Fibroblast of skin of back (primary cell): ENCODE measurements at regions not wholly inside any gene's neighbourhood (a gene's known extent, or its start where the extent isn't known, plus 50 kb on each side); places are given as distances from the start of the nearest gene placed in this dataset.

ENCODE experiments used
- DNase-seq: peaks from one replicate; pipeline ENCODE4 v3.0.0-alpha.2; 2013

DNA sequence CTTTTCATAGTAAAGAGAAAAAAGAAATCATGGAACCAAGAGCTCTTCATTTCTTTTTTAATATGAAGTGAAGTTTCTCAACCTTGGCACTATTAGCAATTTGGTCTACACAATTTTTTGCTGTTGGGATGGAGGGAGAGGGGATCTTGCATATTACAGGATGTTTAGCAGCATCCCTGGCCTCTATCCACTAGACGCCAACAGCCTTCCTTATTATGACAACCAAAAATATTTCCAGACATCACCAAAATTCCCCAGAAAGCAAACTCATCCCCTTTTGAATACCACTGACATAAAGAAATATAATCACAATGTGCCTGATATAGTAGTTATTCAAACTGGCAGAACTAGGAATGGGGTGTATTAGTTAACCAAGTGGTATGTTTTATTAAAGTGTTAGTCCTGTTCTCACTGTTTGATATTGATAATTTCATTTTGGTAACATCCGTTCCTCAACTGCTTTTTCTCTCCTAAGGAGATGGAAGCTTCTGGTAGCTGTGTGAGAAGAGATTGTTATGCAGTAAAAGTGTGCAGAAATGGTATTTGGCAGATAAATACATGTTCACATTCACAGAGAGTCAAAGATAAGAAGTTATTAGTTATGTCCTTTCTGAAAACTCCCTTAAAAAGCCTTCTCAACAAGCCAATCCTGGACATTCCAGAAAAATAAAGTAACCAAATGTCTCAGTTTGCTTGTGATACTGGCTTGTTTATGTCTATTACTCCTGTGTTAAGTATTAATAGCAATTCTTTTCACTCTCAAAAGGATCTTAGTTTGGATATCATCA is 699.9 kb downstream of the C12orf50 start:
- no peak for DNase-seq

DNA sequence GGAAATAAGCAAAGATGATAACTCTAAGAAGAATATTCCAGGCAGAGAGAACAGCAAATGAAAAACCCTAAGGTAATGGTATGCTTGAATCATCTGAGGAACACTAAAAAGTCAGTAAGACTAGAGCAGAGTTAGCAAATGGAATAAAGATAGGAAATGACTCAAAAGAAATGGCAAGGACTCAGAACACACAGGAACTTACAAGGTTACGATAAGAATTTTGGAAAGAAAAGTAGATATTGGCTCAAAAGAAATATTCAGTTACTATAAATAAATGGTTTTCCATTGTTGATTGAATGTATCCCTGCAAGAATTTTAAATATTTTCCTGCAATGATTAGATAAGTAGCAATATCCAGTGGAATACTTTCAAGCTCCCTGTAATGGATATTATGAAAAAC is 705.8 kb downstream of the C12orf50 start:
- peak; percentile 51 for DNase-seq

DNA sequence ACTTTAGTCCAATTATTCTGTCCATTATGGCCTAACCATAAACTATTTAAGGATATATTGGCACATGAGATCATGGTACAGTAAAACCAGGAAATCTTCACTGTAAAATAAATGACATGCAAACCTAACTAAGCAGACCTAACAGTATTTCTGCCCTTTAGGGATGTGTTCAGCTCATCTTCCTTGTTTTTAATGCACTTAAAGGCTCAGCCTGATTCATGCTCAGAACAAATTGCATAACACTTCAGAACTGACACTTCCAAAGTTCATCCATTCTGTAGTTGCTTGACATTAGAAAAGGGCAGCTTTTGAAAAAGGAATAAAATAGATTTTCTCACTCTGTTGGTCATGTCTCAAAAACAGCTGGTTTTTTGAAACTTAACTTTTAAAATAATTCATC is 708.5 kb downstream of the C12orf50 start:
- no peak for DNase-seq

DNA sequence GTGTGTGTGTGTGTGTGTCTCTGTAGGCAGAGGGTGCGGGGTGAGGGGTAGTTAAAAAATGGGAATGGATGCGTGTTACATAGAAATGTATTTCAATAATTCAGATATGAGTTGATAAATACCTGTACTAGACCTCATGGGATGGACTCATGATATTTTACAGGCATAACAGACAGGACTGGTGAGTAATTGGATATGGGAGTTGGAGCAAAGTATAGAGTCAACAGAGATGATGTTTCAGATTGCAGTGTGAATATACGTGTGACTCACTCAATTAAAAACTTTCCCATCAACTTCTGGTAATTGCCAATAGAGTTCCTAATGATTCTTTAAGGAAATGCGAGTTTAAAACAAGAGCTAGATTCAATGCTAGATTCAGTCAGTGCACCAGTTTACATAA is 711.9 kb downstream of the C12orf50 start:
- no peak for DNase-seq

DNA sequence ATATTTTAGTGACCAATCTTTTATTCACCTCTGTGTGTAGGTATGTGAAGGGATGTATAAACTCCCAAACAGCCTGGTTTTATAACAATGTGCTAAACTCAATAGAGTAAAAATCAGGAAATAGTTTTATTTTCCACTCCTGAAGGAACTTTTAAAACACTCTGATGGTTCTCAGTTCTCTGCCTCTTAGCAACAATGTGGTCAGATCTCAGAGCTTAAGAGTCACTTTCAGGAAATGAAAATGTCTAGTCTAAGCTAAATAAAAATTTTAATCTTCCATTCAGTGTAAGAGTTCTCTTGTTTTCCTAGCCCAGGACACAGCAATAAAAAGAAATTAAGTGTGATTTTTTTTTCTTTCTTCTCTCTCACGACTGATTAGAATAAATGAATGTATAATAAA is 718.0 kb downstream of the C12orf50 start:
- DNase-seq, result no peak

DNA sequence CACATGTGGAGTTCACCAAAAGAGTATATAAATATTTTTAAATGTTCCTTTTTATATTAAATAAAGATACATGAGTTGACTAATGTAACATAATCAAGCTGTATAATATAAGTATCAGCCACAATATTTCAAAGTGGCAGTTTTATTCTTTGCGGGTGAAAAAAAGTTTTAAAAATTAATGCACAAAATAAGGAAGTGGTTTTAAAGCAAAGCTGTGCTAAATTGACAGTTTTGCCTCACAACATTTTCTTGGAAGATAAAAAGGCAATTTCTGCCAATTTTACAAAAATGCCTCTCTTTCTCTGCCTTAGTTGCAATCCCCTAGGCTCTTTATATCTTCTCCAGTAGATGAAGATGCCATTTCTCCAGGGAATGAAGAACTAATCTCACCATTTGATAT is 719.1 kb downstream of the C12orf50 start:
- DNase-seq, result no peak

DNA sequence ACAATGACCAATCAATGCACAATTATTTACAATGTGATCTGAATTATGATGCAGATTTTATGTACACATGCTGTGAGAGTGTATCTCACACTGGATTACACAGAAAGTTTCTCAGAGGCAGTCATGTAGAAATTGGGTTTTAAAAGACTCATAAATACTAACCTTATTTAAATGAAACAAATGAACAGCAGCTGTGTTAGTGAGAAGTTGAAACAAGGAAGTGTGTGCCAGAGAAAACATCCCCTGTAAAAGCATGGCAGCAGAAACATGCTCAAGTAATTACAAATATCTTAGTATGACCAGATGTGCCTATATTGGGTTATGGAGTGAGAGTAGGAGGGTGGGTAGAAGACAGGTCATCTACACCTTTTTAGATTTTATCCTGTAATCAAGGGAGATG is 723.7 kb downstream of the C12orf50 start:
- DNase-seq, result no peak

DNA sequence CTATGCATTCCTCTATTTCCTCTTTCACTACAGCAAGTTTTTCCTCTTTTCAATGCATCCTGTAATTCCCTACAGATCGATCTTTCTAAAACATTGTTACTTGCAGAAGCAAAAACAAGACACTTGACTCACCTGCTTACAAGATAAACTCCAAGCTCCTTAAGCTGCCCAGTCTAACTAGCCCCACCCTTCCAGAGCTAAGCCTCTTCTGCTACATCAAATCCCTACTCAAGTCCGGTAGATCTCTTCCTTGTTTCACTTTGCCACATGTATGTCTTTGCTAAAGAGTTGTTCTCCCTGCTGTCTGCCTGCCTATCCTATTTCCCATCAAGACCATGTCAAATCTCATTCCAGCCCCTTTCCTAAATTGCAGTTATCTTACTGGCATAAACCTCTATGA is 724.8 kb downstream of the C12orf50 start:
- DNase-seq, result no peak

DNA sequence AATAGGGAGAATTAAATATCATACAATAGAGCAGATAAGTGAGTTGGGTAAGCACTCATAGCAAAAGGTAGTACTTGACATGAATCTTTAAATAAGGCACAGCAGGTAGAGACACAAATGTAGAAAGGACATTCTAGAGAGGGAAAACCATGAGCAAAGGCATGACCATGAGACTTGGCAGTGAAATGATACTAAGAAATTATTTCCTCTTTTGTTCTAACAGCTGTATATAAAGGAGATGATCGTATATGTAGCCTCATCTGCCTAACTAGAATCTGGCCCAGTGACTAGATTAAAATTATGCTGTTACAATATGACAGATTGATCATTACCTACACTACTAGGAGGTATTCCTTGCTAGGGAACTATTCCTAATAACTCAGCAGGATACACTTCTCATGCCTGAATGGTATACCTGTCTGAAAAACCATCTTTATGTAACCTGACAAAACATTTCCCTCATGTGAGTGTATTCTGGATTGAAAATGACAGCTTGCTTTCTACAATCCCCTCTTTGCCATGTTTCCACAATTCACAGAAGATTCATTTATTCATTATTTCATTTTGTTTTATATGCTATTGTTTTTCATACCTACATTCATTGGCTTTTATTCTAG is 725.7 kb downstream of the C12orf50 start:
- no peak for DNase-seq

DNA sequence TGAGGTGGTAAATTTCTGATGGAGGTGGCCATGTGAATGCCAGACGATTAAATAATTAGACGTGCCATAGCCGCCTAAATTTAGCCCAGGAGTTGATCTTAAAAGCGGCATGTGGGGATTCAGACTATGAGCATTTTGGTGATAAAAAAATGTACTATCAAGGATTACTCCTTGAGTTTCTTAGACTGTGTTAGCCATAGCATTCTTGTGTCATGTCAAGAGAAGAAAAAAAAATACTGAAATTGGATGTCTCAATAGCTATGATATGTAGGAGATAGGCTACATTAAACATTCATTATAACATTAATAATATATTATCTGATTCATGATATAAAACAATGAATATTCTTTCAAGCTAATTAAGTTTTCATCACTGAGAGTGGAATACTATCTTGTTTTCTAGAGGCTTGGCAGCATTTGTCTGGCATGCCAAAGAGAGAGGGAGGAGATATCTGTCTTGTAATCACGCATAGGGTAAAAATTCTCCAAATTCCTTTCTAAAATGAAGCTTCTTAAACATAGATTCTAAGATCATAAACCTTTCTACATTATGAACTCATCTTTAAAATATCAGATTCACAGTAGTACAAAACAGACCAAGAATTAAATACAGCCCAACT is 727.0 kb downstream of the C12orf50 start:
- DNase-seq, result peak; percentile 42

DNA sequence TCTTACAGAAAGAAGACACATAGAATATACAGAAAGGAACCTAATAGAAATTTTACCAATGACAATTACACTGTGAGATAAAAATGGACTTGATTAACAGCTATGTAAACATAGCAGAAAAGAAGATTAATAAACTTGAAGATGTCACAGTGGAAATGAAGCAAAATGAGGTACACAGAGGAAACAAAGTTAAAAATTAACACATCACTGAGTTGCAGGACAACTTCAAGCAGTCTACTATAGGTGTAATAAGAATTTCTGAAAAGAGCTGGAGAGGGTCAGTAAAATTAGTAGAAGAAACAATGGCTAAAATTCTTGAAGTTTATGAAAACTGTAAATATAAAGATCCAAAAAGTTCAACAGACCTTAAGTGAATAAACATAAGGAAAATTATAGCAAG is 738.7 kb downstream of the C12orf50 start:
- DNase-seq, result no peak

DNA sequence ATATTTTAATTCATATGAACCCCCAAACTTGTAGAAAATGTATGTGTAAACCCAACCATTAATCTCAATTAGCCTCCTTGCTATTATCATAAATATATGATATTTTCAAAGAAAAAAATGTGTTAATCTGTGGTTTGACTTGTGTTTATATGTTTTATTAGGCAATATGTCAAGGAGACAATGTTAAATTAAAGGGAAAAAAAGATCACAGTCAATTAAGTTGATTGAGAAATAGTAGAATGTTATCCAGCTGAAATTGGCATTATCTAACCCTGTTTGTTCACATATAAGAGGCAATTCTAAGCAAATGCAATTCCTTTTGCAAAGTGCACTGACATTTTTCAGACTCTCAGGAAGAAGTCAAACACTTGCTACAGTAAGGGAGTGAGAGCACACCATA is 745.3 kb downstream of the C12orf50 start:
- no peak for DNase-seq

DNA sequence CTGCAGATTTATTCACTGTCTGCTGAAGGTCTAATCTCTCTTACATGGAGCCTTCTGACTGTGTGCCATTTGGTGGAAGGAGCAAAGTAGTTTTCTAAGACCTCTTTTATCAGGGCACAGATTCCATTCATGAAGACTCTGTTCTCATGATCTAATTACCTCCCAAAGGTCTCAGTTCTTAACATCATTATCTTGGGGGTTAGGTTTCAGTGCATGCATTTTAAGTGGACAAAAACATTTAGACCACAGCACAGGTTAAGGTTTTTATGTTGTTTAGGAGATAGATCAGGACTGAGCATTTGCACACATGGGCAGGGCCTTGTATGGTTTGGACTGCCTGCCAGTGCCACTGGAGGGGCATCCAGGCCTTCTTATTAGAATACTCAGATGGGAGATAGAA is 746.1 kb downstream of the C12orf50 start:
- DNase-seq, result no peak

DNA sequence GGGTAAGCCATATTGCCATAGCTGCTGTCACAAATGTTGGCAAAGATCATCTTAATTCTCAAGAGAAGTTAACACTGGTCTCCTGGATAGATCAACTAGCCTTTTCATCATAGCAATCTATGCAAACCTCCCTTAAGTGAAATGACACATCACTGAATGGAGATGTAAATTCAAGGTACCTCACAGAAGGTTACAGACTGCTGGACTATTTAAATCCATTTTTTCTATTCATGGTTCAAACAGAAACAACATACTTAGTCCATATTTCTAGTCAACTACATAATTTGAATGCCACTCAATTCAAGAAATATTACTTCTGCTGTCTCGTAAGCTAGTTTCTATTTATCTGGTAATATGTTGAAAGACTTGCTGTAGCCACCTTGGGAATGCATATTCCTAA is 748.3 kb downstream of the C12orf50 start:
- no peak for DNase-seq

DNA sequence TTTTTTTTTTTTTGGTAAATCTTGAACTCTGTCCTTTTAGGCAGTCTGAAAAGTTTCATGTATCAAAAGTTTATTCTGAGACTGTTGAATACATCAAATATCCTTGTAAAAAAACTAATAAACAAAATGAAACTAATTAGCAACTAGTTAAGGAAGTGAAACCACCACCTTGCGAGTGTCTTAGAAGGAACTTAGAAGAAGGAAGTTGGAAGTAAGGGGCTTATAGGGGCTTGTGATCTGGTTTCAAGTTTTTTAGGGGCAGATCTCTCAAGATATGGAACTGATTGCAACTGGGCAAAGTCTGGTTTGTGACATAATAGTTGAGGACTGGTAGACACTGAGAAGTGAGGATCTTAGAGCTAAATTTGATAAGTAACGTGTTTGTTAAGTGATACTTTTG is 748.8 kb downstream of the C12orf50 start:
- DNase-seq, result no peak

DNA sequence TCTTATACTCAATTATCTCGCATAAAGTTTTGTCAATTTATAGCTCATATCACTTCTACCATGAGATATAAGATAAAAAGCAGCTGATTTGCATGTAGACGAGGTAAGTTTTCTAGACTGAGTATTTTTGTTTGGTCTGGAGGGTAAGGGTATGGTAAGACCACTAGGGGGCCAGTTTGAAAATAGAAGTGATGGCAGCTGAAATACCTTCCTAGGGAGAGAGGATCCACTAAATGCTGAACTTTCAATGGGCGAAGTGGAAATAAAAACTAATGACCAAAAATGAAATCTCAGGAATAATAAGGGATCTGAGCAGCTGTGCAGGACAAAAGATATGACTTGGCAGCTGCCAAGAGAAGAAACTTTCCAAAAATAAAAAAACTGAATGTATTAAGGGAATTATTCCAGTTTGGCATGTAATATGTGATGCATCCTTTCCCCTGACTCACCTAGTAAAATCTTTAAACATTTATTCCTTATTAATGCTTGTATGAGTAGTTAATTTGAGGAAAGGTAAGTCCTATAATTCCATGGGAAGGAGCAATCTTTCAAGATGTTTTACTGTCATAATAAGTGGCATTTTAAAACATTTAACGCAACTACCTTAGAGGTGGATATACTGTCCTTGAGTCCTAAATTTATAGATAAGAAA is 754.5 kb downstream of the C12orf50 start:
- peak; percentile 27 for DNase-seq

DNA sequence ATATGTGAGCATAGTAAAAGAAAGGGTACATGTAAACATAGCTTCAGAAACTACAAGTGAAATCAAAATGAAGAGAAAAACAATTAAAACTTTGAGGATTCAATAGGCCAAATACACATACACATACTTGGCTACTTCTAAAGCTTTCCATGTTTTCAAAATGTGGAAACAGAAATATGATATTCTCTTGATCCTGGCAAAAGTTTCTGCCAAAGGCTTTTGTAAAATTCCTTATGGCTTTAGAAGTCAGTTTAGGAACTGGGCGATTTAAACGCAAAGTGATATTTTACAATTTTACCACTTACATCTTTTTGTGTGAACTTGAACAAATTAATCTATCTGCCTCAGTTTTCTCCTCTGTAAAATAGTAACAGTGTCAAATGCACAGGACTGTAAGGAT is 756.4 kb downstream of the C12orf50 start:
- DNase-seq, result no peak

DNA sequence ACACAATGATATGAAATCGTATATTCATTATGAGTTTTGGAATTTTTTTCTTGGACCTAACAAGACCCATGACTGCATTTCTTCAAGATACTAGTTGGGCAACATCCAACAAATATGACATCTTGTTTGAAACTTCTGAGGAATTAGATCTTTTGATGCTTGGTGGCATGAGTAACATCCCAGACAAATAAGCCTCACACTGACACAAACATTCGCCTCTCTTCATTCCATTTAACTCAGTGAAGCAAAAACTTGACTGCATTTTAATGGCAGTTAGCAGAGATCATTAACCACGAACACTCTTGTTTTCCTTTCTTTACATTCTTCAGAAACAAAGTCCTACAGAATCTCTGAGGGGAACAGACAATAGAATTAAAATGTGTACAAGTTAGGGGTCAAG is 758.3 kb downstream of the C12orf50 start:
- peak; percentile 87 for DNase-seq

DNA sequence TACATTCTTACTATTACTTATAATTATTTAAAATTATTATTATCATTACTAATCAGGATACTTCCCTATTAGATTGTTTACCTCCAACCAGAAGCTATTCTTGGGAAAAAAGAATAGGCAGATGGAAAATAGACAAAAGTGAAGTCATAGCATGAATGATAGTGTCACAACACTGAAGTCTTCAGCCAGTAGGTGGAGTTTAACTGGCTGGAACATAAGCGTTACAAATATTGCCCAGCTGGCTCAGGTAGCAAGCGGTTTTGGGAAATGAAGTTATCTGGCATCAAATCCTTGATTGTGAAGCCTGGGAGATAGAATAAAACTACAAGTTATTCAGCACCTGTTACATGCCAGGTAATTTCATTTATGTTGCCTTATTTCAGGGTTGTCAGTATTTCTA is 762.9 kb downstream of the C12orf50 start:
- no peak for DNase-seq

DNA sequence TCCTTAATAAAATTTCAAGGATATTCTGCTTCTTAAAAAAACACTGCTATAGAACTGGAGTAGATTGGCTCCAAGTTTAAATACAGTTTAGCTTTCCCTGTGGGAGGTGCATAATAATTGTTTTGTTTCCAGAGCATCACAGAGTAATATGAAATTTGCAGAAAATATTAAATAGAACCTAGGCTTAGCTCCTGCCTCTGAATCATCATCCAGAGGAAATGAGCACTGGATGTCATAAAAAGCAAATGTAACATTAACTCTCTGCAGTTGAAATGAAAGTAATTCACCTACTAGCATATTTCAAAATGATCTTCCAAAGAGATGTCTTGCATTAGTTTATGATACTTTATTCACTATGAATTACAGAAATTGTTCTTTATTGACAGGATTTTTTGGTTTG is 769.8 kb downstream of the C12orf50 start:
- DNase-seq, result no peak

DNA sequence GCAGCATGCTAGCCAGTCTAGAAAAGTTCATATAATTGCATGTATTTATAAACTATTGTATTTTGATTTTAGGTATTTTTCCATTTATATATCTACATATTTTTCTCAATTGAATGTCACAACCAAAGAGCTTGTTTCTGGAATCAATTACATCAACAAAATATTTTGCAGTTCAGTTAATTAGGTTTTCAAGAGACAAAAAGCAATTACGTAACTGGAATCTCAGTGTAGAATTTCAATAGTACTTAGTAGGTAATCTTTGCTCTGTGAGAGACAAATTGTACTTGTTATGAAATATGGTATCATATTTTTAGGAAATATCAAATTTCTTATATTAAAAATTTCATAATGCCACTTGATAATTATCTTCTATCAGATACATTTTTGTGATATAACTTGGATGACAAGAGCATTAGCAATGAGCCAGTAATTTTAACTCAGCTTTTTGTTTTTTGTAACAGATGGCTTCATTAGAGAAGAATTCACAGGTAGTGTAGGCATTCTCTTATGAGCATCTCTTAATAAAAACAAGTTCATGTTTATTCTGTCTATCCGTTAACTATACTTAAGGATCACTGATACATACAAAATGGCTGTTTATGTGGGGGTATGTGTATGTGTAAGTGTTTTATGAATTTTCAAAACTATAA is 774.7 kb downstream of the C12orf50 start:
- no peak for DNase-seq

DNA sequence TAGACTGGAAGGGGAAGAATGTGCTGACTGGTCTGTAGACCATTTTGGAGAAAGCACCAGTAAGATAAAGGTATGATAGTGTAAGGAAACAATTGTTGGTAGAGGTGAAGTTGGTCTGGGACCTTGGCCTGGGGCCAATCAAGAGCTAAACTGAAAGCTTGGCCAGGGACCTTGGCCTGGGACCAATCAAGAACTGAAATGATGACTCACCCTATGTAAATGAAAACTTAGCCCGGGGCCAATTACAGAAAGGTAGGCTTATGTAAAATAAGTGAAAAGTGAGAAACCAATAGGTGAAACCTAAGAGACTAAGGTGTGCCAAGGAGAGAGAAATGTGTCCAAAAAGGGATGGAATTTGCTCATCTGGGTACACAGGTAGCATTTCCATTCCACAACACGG is 776.0 kb downstream of the C12orf50 start:
- DNase-seq, result no peak

DNA sequence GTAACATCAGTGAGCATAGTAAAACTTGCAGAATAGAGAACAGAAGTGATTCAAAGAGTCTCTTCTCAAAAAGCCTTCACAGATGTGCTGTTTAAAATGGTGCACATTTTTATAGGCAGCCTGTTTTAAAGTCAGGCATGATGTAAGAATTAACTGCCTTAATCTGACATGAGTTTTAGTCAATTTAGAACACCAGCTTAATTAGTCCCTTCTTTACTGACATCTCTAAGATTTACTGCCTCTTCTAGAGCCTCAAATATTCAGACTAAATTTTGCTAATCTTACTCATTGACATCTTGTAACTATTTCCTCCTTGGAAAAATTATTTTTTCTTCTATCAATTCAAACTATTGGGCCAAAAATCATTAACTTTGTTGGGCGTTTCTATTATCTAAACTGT is 782.5 kb downstream of the C12orf50 start:
- DNase-seq, result no peak
